WTC11 (cell line): ENCODE measurements at regions not wholly inside any gene's neighbourhood (a gene's known extent, or its start where the extent isn't known, plus 50 kb on each side); places are given as distances from the start of the nearest gene placed in this dataset.

Experiments
- ATAC-seq: fragments of 200-7000 bp; cut with Tn5 transposase; 2 replicates; pipeline ENCODE4 v1.10.0; 2021; ENCODE audit warnings: mild to moderate bottlenecking, moderate library complexity
- CTCF ChIA-PET: fragments of 300-600 bp; sonication (Branson Sonifier 250); formaldehyde crosslinking; loops from one replicate; lab custom pipeline; 2021; ENCODE audit warnings: antibody characterized with exemption; lab: Charles Lee
- POLR2A ChIA-PET: fragments of 350-600 bp; sonication (Branson Sonifier 250); formaldehyde crosslinking; loops from one replicate; lab custom pipeline; 2021; ENCODE audit warnings: antibody characterized with exemption; lab: Charles Lee
- DNase-seq: peaks from one replicate; pipeline ENCODE4 v3.0.0; 2021; ENCODE audit warnings: low spot score
- H3K27ac Mint-ChIP-seq: 2 replicates; pipeline ENCODE4 v1.8.0; 2021; ENCODE audit warnings: mixed read lengths
- H3K27me3 Mint-ChIP-seq: 2 replicates; pipeline ENCODE4 v1.8.0; 2021; ENCODE audit warnings: low read depth, mild to moderate bottlenecking, moderate library complexity, mixed read lengths
- H3K36me3 Mint-ChIP-seq: 2 replicates; pipeline ENCODE4 v1.8.0; 2021; ENCODE audit warnings: mixed read lengths
- H3K4me1 Mint-ChIP-seq: 2 replicates; pipeline ENCODE4 v1.8.0; 2022; ENCODE audit warnings: mixed read lengths
- H3K4me3 Mint-ChIP-seq: 2 replicates; pipeline ENCODE4 v1.8.0; 2021; ENCODE audit warnings: mild to moderate bottlenecking, moderate library complexity, mixed read lengths
- H3K9me3 Mint-ChIP-seq: 2 replicates; pipeline ENCODE4 v1.8.0; 2021; ENCODE audit warnings: mixed read lengths
- ERG ChIP-seq: fragments of 250-450 bp; sonication (Bioruptor Pico); IDR thresholded peaks from 2 replicates; pipeline ENCODE4 v1.8.0; 2021; ENCODE audit warnings: mild to moderate bottlenecking
- ESRRA ChIP-seq: sonication (generic); formaldehyde crosslinking; IDR thresholded peaks from 2 replicates; pipeline ENCODE4 v1.8.1; 2022; ENCODE audit warnings: mild to moderate bottlenecking, missing genetic modification reagents, borderline replicate concordance
- JUN ChIP-seq: sonication (generic); formaldehyde crosslinking; IDR thresholded peaks from 2 replicates; pipeline ENCODE4 v1.8.0; 2023; ENCODE audit warnings: mild to moderate bottlenecking, missing genetic modification reagents
- MXD4 ChIP-seq: fragments of 250-450 bp; sonication (Bioruptor Pico); IDR thresholded peaks from 2 replicates; pipeline ENCODE4 v1.8.0; 2021; ENCODE audit warnings: mild to moderate bottlenecking, moderate library complexity, borderline replicate concordance
- SMAD3 ChIP-seq: sonication (generic); formaldehyde crosslinking; IDR thresholded peaks from 2 replicates; pipeline ENCODE4 v1.8.0; 2022; ENCODE audit warnings: missing genetic modification reagents, mild to moderate bottlenecking, borderline replicate concordance
- SMAD4 ChIP-seq: sonication (generic); formaldehyde crosslinking; IDR thresholded peaks from 2 replicates; pipeline ENCODE4 v1.8.0; 2022; ENCODE audit warnings: mild to moderate bottlenecking, missing genetic modification reagents
- TCF7 ChIP-seq: sonication (generic); formaldehyde crosslinking; IDR thresholded peaks from 2 replicates; pipeline ENCODE4 v1.8.0; 2022; ENCODE audit warnings: mild to moderate bottlenecking, low read depth, missing genetic modification reagents, moderate library complexity
- TEAD1 ChIP-seq: sonication (generic); formaldehyde crosslinking; IDR thresholded peaks from 2 replicates; pipeline ENCODE4 v1.8.0; 2022; ENCODE audit warnings: mild to moderate bottlenecking, missing genetic modification reagents
- TP53 ChIP-seq: sonication (generic); formaldehyde crosslinking; IDR thresholded peaks from 2 replicates; pipeline ENCODE4 v1.8.1; 2023; ENCODE audit warnings: mild to moderate bottlenecking, missing genetic modification reagents
- ZBTB43 ChIP-seq: sonication (generic); formaldehyde crosslinking; IDR thresholded peaks from 2 replicates; pipeline ENCODE4 v1.8.1; 2023; ENCODE audit warnings: mild to moderate bottlenecking, missing genetic modification reagents
- ZNF138 ChIP-seq: sonication (generic); formaldehyde crosslinking; conservative IDR thresholded peaks from 2 replicates; pipeline ENCODE4 v1.8.1; 2022; ENCODE audit warnings: mild to moderate bottlenecking, moderate library complexity, missing genetic modification reagents
- ZNF232 ChIP-seq: sonication (generic); formaldehyde crosslinking; IDR thresholded peaks from 2 replicates; pipeline ENCODE4 v1.8.0; 2022; ENCODE audit warnings: mild to moderate bottlenecking, missing genetic modification reagents
- ZNF263 ChIP-seq: sonication (generic); formaldehyde crosslinking; IDR thresholded peaks from 2 replicates; pipeline ENCODE4 v1.8.1; 2022; ENCODE audit warnings: low read depth, mild to moderate bottlenecking, moderate library complexity, missing genetic modification reagents
- ZNF281 ChIP-seq: sonication (generic); formaldehyde crosslinking; IDR thresholded peaks from 2 replicates; pipeline ENCODE4 v1.8.0; 2023; ENCODE audit warnings: mild to moderate bottlenecking, missing genetic modification reagents
- TF ChIP-seq, protein P1 (sequence below): sonication (generic); formaldehyde crosslinking; conservative IDR thresholded peaks from 2 replicates; pipeline ENCODE4 v1.8.1; 2023; ENCODE audit warnings: mild to moderate bottlenecking, low read depth, missing genetic modification reagents, moderate library complexity
- TF ChIP-seq, protein P2 (sequence below): sonication (generic); formaldehyde crosslinking; IDR thresholded peaks from 2 replicates; pipeline ENCODE4 v1.8.1; 2022; ENCODE audit warnings: missing genetic modification reagents, borderline replicate concordance
- TF ChIP-seq, protein P3 (sequence below): sonication (generic); formaldehyde crosslinking; IDR thresholded peaks from 2 replicates; pipeline ENCODE4 v1.8.1; 2022; ENCODE audit warnings: mild to moderate bottlenecking, moderate library complexity, missing genetic modification reagents
- TF ChIP-seq, protein P4 (sequence below): sonication (generic); formaldehyde crosslinking; IDR thresholded peaks from 2 replicates; pipeline ENCODE4 v1.8.1; 2023; ENCODE audit warnings: mild to moderate bottlenecking, missing genetic modification reagents, moderate library complexity

GRCh38 chr11:71106671-71107070, 145.7 kb downstream of the SHANK2 start (continued):
- TF ChIP-seq, protein P1, sequence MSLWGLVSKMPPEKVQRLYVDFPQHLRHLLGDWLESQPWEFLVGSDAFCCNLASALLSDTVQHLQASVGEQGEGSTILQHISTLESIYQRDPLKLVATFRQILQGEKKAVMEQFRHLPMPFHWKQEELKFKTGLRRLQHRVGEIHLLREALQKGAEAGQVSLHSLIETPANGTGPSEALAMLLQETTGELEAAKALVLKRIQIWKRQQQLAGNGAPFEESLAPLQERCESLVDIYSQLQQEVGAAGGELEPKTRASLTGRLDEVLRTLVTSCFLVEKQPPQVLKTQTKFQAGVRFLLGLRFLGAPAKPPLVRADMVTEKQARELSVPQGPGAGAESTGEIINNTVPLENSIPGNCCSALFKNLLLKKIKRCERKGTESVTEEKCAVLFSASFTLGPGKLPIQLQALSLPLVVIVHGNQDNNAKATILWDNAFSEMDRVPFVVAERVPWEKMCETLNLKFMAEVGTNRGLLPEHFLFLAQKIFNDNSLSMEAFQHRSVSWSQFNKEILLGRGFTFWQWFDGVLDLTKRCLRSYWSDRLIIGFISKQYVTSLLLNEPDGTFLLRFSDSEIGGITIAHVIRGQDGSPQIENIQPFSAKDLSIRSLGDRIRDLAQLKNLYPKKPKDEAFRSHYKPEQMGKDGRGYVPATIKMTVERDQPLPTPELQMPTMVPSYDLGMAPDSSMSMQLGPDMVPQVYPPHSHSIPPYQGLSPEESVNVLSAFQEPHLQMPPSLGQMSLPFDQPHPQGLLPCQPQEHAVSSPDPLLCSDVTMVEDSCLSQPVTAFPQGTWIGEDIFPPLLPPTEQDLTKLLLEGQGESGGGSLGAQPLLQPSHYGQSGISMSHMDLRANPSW (CRISPR knock-in tag), result no peak
- TF ChIP-seq, protein P2, sequence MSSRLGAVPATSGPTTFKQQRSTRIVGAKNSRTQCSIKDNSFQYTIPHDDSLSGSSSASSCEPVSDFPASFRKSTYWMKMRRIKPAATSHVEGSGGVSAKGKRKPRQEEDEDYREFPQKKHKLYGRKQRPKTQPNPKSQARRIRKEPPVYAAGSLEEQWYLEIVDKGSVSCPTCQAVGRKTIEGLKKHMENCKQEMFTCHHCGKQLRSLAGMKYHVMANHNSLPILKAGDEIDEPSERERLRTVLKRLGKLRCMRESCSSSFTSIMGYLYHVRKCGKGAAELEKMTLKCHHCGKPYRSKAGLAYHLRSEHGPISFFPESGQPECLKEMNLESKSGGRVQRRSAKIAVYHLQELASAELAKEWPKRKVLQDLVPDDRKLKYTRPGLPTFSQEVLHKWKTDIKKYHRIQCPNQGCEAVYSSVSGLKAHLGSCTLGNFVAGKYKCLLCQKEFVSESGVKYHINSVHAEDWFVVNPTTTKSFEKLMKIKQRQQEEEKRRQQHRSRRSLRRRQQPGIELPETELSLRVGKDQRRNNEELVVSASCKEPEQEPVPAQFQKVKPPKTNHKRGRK (CRISPR knock-in tag), result no peak
- no peak for TF ChIP-seq ZNF263
- no peak for TF ChIP-seq TP53 (CRISPR knock-in tag)
- no peak for TF ChIP-seq ZBTB43
- TF ChIP-seq, protein P3, sequence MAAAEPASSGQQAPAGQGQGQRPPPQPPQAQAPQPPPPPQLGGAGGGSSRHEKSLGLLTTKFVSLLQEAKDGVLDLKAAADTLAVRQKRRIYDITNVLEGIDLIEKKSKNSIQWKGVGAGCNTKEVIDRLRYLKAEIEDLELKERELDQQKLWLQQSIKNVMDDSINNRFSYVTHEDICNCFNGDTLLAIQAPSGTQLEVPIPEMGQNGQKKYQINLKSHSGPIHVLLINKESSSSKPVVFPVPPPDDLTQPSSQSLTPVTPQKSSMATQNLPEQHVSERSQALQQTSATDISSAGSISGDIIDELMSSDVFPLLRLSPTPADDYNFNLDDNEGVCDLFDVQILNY (CRISPR knock-in tag), result no peak
- TF ChIP-seq, protein P4, sequence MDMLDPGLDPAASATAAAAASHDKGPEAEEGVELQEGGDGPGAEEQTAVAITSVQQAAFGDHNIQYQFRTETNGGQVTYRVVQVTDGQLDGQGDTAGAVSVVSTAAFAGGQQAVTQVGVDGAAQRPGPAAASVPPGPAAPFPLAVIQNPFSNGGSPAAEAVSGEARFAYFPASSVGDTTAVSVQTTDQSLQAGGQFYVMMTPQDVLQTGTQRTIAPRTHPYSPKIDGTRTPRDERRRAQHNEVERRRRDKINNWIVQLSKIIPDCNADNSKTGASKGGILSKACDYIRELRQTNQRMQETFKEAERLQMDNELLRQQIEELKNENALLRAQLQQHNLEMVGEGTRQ (CRISPR knock-in tag), result no peak

DNA sequence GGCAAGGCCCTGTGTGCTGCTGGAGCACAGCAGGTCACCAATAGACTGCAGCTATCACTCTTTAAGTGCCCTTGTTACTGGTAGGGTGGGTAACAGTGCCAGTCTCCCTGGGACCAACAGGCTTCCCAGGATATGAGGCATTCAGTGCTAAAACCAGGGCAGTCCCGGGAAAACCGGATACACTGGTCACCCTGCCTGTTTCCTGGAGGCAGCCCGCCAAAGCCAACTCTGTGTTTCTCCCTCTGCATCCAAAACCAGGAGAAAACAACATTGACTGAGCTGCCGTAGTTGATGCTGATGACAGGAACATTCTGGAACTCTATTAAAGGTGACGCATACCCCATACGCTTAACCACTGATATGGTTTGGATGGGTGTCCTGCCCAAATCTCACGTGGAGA, 149.1 kb downstream of the SHANK2 start:
- CTCF ChIA-PET, result no interaction called here
- DNase-seq (no peak), ATAC-seq (no peak)
- H3K27me3 Mint-ChIP-seq, result no peaks in the 10 kb centered on the region
- POLR2A ChIA-PET, result no interaction called here
- peaks cover 4% of the 10 kb centered on the region for H3K4me1 Mint-ChIP-seq
- TF ChIP-seq ERG (CRISPR knock-in tag), result no peak
- TF ChIP-seq SMAD4 (CRISPR knock-in tag), result no peak
- TF ChIP-seq TEAD1 (CRISPR knock-in tag), result no peak
- TF ChIP-seq ZNF281 (CRISPR knock-in tag), result no peak
- no peak for TF ChIP-seq ZNF232
- no peak for TF ChIP-seq TCF7
- TF ChIP-seq ESRRA (CRISPR knock-in tag), result no peak
- TF ChIP-seq MXD4 (CRISPR knock-in tag), result no peak
- no peak for TF ChIP-seq JUN (CRISPR knock-in tag)
- no peak for TF ChIP-seq SMAD3 (CRISPR knock-in tag)
- no peak for TF ChIP-seq ZNF138 (CRISPR knock-in tag)
- TF ChIP-seq, all 79 proteins: peak for 0
- Mint-ChIP-seq H3K36me3 (peaks cover 28% of the 10 kb centered on the region), H3K9me3 (no peaks in the 10 kb centered on the region), H3K27ac (no peak overlapping the region), H3K4me3 (no peak overlapping the region)
